ENCODE measurements at regions not wholly inside any gene's neighbourhood (a gene's known extent, or its start where the extent isn't known, plus 50 kb on each side); places are given as distances from the start of the nearest gene placed in this dataset.
"Not testable (repeated sequence)": the region's sequence is repeated elsewhere in the genome, so short reads cannot be mapped to it uniquely, and the experiment has no call there.

DNA sequence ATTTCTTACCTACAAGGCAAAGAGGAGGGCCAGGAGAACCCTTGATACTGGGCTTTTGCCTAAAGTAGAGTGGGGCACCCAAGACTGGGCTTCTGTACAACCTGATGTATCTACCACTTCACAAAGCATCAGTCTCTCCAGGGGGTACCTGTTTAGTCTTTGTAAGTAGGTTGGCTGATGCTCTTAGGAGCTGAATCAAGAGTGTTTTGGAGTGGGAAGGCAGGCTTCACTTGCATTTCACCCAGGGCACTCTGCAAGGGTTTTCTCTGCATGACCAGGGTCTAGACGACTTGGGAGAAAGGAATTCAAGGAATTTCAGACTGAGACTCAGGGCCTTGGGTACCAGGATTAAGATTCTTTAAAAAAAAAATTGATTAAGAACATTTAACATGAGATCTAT lies 361.5 kb downstream of the RFC3 start:
- Histone ChIP-seq H3K36me3 (ENCODE audit: control insufficient read depth in 2 of 2, insufficient read depth in 2 of 2, low read length in 1 of 2) (no peaks in the 10 kb centered on the region), H3K9me3 (ENCODE audit: control insufficient read depth in 2 of 2, insufficient read depth in 1 of 2, low read depth in 1 of 2, low read length in 1 of 2) (no peaks in the 10 kb centered on the region), H3K4me3 (ENCODE audit: low read depth in 1 of 2, low read length in 2 of 2) (no peak overlapping the region), H3K27me3 (ENCODE audit: control insufficient read depth in 1 of 2, insufficient read depth in 2 of 2, low read length in 2 of 2) (peaks cover 0 to 2% of the 10 kb centered on the region in 2 donors), H3K27ac (ENCODE audit: low read depth in 2 of 2, low read length in 1 of 2) (no peak overlapping the region), H3K4me1 (ENCODE audit: control insufficient read depth in 2 of 2, insufficient read depth in 2 of 2, low read length in 1 of 2) (no peaks in the 10 kb centered on the region)
- 41 to 45% methylated on average over 1 of the region's 1 CpG for WGBS, 2 donors

- no peaks in the 10 kb centered on the region for H3K36me3 ChIP-seq (ENCODE audit: control insufficient read depth in 2 of 2, insufficient read depth in 2 of 2, low read length in 1 of 2)
- H3K4me1 ChIP-seq (ENCODE audit: control insufficient read depth in 2 of 2, insufficient read depth in 2 of 2, low read length in 1 of 2), result no peaks in the 10 kb centered on the region
- H3K4me3 ChIP-seq (ENCODE audit: low read depth in 1 of 2, low read length in 2 of 2), result no peak overlapping the region
- H3K27ac ChIP-seq (ENCODE audit: low read depth in 2 of 2, low read length in 1 of 2), result no peak overlapping the region
- no peaks in the 10 kb centered on the region for H3K9me3 ChIP-seq (ENCODE audit: control insufficient read depth in 2 of 2, insufficient read depth in 1 of 2, low read depth in 1 of 2, low read length in 1 of 2)
- 90 to 92% methylated on average over 2 of the region's 2 CpGs for WGBS, 2 donors
- peaks cover 0 to 2% of the 10 kb centered on the region in 2 donors for H3K27me3 ChIP-seq (ENCODE audit: control insufficient read depth in 1 of 2, insufficient read depth in 2 of 2, low read length in 2 of 2)
These were observed 362.0 kb downstream of the RFC3 start for GRCh38 chr13:34179927-34180326.

- H3K4me3 ChIP-seq (ENCODE audit: low read depth in 1 of 2, low read length in 2 of 2); H3K4me1 ChIP-seq (ENCODE audit: control insufficient read depth in 2 of 2, insufficient read depth in 2 of 2, low read length in 1 of 2); H3K9me3 ChIP-seq (ENCODE audit: control insufficient read depth in 2 of 2, insufficient read depth in 1 of 2, low read depth in 1 of 2, low read length in 1 of 2); H3K27me3 ChIP-seq (ENCODE audit: control insufficient read depth in 1 of 2, insufficient read depth in 2 of 2, low read length in 2 of 2); H3K36me3 ChIP-seq (ENCODE audit: control insufficient read depth in 2 of 2, insufficient read depth in 2 of 2, low read length in 1 of 2); H3K27ac ChIP-seq (ENCODE audit: low read depth in 2 of 2, low read length in 1 of 2): not testable (repeated sequence)
- WGBS, 2 donors, result 92 to 95% methylated on average over 15 to 16 of the region's 16 CpGs
These were observed 363.3 kb downstream of the RFC3 start for GRCh38 chr13:34181256-34181655.

DNA sequence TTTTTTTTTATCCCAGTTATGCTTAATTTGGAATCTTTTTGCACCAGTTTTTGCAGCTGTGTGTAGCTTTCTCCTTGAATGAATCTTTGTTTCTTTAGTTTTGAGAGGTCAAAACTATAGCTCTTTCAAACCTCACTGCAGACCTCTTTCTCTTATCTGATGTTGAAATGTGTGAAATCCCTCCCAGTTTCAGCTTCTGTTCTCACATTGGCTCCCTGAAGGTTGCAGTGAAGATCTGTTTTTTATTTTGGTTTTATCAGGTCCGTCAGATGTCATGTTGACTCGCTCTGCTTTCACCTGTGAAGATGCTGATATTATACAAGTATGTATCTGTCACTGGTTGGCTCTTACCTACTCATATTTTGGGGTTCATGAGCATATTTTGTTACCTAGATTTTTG lies 372.0 kb downstream of the RFC3 start:
- H3K27ac ChIP-seq (ENCODE audit: low read depth in 2 of 2, low read length in 1 of 2), result no peak overlapping the region
- WGBS, 2 donors, result 76 to 90% methylated on average over 2 of the region's 2 CpGs
- H3K27me3 ChIP-seq (ENCODE audit: control insufficient read depth in 1 of 2, insufficient read depth in 2 of 2, low read length in 2 of 2), result no peaks in the 10 kb centered on the region

DNA sequence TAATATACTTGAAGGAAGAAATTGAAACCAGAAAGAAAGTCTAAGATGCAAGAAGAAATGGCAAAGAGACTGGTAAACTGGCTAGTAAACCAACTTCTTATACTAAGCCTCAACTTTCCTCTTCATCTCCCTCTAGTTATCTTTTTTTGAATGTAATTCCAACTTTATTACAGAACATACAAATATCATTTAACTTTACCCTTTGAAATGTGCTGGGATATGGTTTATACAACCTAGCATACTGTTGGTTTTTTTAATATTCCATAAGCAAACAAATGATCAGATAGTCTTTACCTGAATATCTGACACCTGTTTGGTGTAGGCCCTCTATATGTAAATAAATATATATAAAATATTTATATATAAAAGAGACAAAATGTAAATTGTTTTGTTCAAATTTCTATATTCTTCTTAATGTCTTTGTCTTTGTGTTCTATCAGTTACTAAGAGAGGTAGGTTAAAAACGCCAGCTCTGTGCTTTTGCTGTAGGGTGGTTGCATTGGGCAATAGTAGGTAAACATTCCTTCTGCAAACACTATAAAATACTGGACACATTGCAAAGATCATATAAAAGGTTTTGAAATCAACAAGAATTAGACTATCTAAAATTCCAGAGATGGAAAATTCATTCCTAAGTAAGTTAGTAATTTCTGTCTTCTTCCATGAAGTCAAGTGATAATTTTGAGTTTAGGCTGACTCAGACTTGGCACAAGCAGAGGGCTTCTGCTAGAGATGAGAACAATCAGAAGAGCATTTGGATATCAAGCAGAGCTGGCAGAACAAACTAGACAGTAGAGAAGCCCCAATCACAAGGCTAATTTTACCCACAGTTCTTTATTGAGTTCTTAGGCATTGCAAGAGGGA lies 383.3 kb downstream of the RFC3 start:
- Histone ChIP-seq H3K27me3 (ENCODE audit: control insufficient read depth in 1 of 2, insufficient read depth in 2 of 2, low read length in 2 of 2) (no peaks in the 10 kb centered on the region), H3K9me3 (ENCODE audit: control insufficient read depth in 2 of 2, insufficient read depth in 1 of 2, low read depth in 1 of 2, low read length in 1 of 2) (no peaks in the 10 kb centered on the region), H3K27ac (ENCODE audit: low read depth in 2 of 2, low read length in 1 of 2) (no peak overlapping the region), H3K36me3 (ENCODE audit: control insufficient read depth in 2 of 2, insufficient read depth in 2 of 2, low read length in 1 of 2) (no peaks in the 10 kb centered on the region), H3K4me1 (ENCODE audit: control insufficient read depth in 2 of 2, insufficient read depth in 2 of 2, low read length in 1 of 2) (no peaks in the 10 kb centered on the region), H3K4me3 (ENCODE audit: low read depth in 1 of 2, low read length in 2 of 2) (no peak overlapping the region)
- WGBS, 2 donors, result 77 to 83% methylated on average over 1 of the region's 1 CpG

More for the DNA sequence above, 372.0 kb downstream of the RFC3 start:
- no peak overlapping the region for H3K4me3 ChIP-seq (ENCODE audit: low read depth in 1 of 2, low read length in 2 of 2)
- peaks cover 0 to 6% of the 10 kb centered on the region in 2 donors for H3K9me3 ChIP-seq (ENCODE audit: control insufficient read depth in 2 of 2, insufficient read depth in 1 of 2, low read depth in 1 of 2, low read length in 1 of 2)
- H3K4me1 ChIP-seq (ENCODE audit: control insufficient read depth in 2 of 2, insufficient read depth in 2 of 2, low read length in 1 of 2), result no peaks in the 10 kb centered on the region
- H3K36me3 ChIP-seq (ENCODE audit: control insufficient read depth in 2 of 2, insufficient read depth in 2 of 2, low read length in 1 of 2), result no peaks in the 10 kb centered on the region

DNA sequence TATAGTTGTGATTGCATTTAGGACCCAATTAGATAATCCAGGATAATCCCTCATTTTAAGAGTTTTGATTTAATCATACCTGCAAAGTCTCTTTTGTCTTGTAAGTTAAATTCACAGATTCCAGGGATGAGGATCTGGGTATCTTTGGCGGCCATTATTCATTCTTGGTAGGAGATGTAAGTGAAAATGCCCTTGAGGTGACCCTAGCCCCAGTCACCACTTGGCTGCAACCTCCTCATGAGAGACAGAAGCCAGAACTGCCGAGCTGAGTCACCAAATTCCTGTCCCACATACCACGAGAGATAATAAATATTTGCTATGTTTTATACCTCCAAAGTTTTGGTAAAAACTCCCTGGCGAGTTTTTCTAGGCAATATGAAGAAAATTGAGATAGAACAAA lies 389.4 kb downstream of the RFC3 start:
- no peaks in the 10 kb centered on the region for H3K36me3 ChIP-seq (ENCODE audit: control insufficient read depth in 2 of 2, insufficient read depth in 2 of 2, low read length in 1 of 2)
- H3K27ac ChIP-seq (ENCODE audit: low read depth in 2 of 2, low read length in 1 of 2), result no peak overlapping the region
- H3K4me3 ChIP-seq (ENCODE audit: low read depth in 1 of 2, low read length in 2 of 2), result no peak overlapping the region
- H3K9me3 ChIP-seq (ENCODE audit: control insufficient read depth in 2 of 2, insufficient read depth in 1 of 2, low read depth in 1 of 2, low read length in 1 of 2), result no peaks in the 10 kb centered on the region
- 42% methylated on average over 4 of the region's 4 CpGs for WGBS, 2 donors
- H3K4me1 ChIP-seq (ENCODE audit: control insufficient read depth in 2 of 2, insufficient read depth in 2 of 2, low read length in 1 of 2), result no peaks in the 10 kb centered on the region
- H3K27me3 ChIP-seq (ENCODE audit: control insufficient read depth in 1 of 2, insufficient read depth in 2 of 2, low read length in 2 of 2), result no peaks in the 10 kb centered on the region

- no peak overlapping the region for H3K27ac ChIP-seq (ENCODE audit: low read depth in 2 of 2, low read length in 1 of 2)
- H3K36me3 ChIP-seq (ENCODE audit: control insufficient read depth in 2 of 2, insufficient read depth in 2 of 2, low read length in 1 of 2), result no peaks in the 10 kb centered on the region
- H3K4me1 ChIP-seq (ENCODE audit: control insufficient read depth in 2 of 2, insufficient read depth in 2 of 2, low read length in 1 of 2), result no peaks in the 10 kb centered on the region
- H3K27me3 ChIP-seq (ENCODE audit: control insufficient read depth in 1 of 2, insufficient read depth in 2 of 2, low read length in 2 of 2), result no peaks in the 10 kb centered on the region
- H3K4me3 ChIP-seq (ENCODE audit: low read depth in 1 of 2, low read length in 2 of 2), result no peak overlapping the region
- H3K9me3 ChIP-seq (ENCODE audit: control insufficient read depth in 2 of 2, insufficient read depth in 1 of 2, low read depth in 1 of 2, low read length in 1 of 2), result no peaks in the 10 kb centered on the region
- 78% methylated on average over 4 of the region's 4 CpGs for WGBS, 2 donors
These were observed 389.9 kb downstream of the RFC3 start for GRCh38 chr13:34207872-34208271.

DNA sequence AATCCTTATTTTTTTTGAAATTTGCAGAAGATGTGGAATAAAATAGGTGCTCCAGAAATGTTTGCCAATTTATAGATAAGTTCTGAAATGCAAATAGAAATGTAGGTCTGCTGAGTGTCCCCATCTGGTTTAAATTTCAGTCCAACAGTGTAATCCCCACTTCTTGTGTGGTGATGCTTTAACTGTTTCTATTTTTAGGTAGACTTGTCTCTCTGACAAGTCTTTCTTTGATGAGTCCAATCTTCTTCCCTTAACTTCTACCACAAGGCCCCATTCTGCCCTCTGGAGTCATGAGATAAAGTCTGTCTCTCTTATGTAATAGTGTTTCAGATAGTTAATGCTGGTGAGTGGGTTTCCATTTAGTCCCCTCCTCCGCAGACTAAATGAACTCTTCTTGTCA lies 390.4 kb downstream of the RFC3 start:
- WGBS, 2 donors, result 93 to 94% methylated on average over 1 of the region's 1 CpG

GRCh38 chr13:34210341-34210740 lies 392.4 kb downstream of the RFC3 start:
- Histone ChIP-seq H3K9me3 (ENCODE audit: control insufficient read depth in 2 of 2, insufficient read depth in 1 of 2, low read depth in 1 of 2, low read length in 1 of 2) (no peaks in the 10 kb centered on the region), H3K4me1 (ENCODE audit: control insufficient read depth in 2 of 2, insufficient read depth in 2 of 2, low read length in 1 of 2) (no peaks in the 10 kb centered on the region), H3K27me3 (ENCODE audit: control insufficient read depth in 1 of 2, insufficient read depth in 2 of 2, low read length in 2 of 2) (no peaks in the 10 kb centered on the region), H3K36me3 (ENCODE audit: control insufficient read depth in 2 of 2, insufficient read depth in 2 of 2, low read length in 1 of 2) (no peaks in the 10 kb centered on the region), H3K27ac (ENCODE audit: low read depth in 2 of 2, low read length in 1 of 2) (no peak overlapping the region), H3K4me3 (ENCODE audit: low read depth in 1 of 2, low read length in 2 of 2) (no peak overlapping the region)
- 93 to 94% methylated on average over 1 of the region's 1 CpG for WGBS, 2 donors

More for the DNA sequence above, 390.4 kb downstream of the RFC3 start:
- Histone ChIP-seq H3K27ac (ENCODE audit: low read depth in 2 of 2, low read length in 1 of 2) (no peak overlapping the region), H3K4me3 (ENCODE audit: low read depth in 1 of 2, low read length in 2 of 2) (no peak overlapping the region), H3K36me3 (ENCODE audit: control insufficient read depth in 2 of 2, insufficient read depth in 2 of 2, low read length in 1 of 2) (no peaks in the 10 kb centered on the region), H3K4me1 (ENCODE audit: control insufficient read depth in 2 of 2, insufficient read depth in 2 of 2, low read length in 1 of 2) (no peaks in the 10 kb centered on the region), H3K9me3 (ENCODE audit: control insufficient read depth in 2 of 2, insufficient read depth in 1 of 2, low read depth in 1 of 2, low read length in 1 of 2) (no peaks in the 10 kb centered on the region), H3K27me3 (ENCODE audit: control insufficient read depth in 1 of 2, insufficient read depth in 2 of 2, low read length in 2 of 2) (no peaks in the 10 kb centered on the region)

DNA sequence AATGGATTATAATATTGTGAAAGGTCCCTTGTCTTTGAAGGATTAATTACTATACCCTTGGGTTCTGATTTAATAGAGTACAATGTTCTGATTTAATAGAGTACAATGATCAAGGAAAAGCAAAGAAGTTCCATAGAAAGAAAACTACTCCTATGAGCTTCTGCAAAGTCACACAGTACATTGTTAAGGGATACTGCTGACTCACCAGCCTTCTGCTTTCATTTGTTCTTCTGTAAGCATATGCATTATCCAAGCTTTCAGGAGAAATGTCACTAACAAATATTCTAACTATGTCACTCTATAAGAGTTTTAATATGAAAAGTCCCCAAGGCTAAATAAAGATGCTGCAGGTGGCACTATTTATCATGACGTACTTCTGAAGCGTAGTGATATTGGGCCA lies 396.7 kb downstream of the RFC3 start:
- Histone ChIP-seq H3K27me3 (ENCODE audit: control insufficient read depth in 1 of 2, insufficient read depth in 2 of 2, low read length in 2 of 2) (no peaks in the 10 kb centered on the region), H3K9me3 (ENCODE audit: control insufficient read depth in 2 of 2, insufficient read depth in 1 of 2, low read depth in 1 of 2, low read length in 1 of 2) (peaks cover 0 to 2% of the 10 kb centered on the region in 2 donors), H3K27ac (ENCODE audit: low read depth in 2 of 2, low read length in 1 of 2) (no peak overlapping the region), H3K4me1 (ENCODE audit: control insufficient read depth in 2 of 2, insufficient read depth in 2 of 2, low read length in 1 of 2) (no peaks in the 10 kb centered on the region), H3K36me3 (ENCODE audit: control insufficient read depth in 2 of 2, insufficient read depth in 2 of 2, low read length in 1 of 2) (no peaks in the 10 kb centered on the region), H3K4me3 (ENCODE audit: low read depth in 1 of 2, low read length in 2 of 2) (no peak overlapping the region)
- WGBS, 2 donors, result 96 to 98% methylated on average over 2 of the region's 2 CpGs
